ENCODE measurements at regions not wholly inside any gene's neighbourhood (a gene's known extent, or its start where the extent isn't known, plus 50 kb on each side); places are given as distances from the start of the nearest gene placed in this dataset.
"Not testable (repeated sequence)": the region's sequence is repeated elsewhere in the genome, so short reads cannot be mapped to it uniquely, and the experiment has no call there.

DNA sequence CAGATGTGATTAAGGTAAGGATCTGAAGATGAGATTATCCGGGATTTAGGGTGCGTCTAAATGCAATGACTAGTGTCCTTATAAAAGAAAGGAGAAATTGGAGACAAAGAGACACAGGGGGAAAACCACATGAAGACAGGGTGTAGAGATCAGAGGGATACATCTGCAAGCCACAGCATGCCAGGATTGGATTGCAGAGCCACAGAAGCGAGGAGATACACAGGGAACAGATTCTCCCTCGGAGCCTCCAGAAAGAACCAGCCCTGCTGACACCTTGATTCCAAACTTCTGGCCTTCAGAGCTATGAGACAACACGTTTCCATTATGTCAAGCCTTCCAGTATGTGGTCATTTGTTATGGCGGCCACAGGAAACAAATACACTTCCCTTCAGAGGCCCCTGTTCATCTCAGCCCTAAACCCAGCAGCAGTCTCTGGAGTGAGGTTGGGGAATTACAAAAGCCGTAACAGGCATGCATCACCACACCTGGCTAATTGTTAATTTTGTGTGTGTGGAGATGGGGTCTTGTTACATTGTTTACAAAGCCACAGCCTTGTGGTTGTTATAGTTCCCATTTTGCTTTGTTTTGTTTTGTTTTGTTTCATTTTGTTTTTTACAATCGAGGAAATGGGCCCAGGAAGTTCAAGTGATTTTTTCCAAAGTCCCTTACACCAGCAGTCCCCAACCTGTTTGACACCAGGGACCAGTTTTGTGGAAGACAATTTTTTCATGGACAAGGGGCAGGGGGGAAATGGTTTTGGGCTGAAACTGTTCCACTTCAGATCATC, 51.6 kb upstream of the LYRM9 start:
- DNase-seq = no peak

DNA sequence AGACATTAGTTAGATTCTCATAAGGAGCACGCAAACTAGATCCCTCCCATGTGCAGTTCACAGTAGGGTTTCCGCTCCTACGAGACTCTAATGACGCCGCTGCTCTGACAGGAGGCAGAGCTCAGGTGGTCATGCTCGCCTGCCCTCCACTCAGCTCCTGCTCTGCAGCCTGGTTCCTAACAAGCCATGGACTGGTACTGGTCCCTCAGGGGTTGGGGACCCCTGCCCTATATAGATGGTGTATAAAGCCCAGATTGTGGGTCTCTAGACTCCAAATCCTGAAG, 52.1 kb upstream of the LYRM9 start:
- no peak for DNase-seq

GRCh38 chr17:27945953-27946352, 52.8 kb upstream of the LYRM9 start:
- no peak for DNase-seq

- DNase-seq = no peak
These were observed 53.3 kb upstream of the LYRM9 start for GRCh38 chr17:27946513-27946912.

DNA sequence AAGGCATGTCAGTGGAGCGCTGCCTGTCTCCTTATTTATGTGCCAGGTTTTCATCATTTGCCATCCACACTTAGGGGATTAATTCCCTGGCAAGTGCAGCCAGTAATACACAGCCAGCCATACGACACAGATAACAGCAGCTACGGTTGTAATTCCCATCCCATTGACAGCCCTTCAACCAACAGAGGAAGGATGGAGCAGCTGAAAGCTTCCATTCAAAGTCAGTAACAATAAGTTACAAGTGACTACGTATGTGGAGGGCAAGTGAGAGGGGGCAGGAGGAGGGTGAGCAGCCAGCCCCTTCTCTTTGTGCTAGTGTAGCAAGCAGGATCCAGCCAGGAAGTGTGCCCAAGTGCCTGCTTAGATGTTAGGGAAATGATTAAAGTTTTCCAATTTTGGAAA, 53.8 kb upstream of the LYRM9 start:
- DNase-seq = no peak

GRCh38 chr17:27949304-27949703, 56.1 kb upstream of the LYRM9 start:
- no peak for DNase-seq

DNA sequence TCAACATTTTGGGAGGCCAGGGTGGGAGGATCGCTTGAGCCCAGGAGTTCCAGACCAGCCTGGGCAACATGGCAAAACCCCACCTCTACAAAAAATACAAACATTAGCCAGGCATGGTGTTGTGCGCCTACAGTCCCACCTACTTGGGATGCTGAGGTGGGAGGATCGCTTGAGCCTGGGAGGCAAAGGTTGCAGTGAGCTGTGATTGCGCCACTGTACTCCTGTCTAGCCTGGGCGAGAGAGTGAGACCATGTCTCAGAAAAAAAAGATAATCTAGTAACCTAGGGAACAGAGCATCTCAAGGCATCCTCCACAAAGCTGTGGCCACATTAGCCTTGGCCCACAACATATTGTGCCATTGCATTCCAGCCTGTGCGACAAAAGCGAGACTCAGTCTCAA, 57.1 kb upstream of the LYRM9 start:
- DNase-seq = not testable (repeated sequence)

DNA sequence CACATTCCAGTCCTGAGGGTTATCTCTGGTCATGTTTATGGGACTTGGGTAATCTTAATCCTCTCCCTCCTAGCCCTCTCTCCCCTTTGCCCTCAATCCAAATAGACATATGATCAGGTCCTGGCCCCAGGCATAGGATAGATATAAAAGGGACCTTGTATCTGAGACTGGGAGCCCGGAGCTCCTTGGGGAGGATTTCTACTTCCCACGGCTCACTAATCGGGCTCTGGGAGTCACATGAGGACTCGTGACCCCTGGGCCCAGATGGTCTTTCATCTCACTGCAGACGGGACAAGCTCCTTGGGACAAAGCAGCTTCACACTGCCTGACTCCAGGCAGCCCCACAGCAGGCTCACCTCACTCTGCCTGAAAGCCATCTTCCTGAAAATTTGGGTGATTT, 57.8 kb upstream of the LYRM9 start:
- no peak for DNase-seq

GRCh38 chr17:27951872-27952271, 58.7 kb upstream of the LYRM9 start:
- no peak for DNase-seq

- no peak for DNase-seq
These were observed 59.2 kb upstream of the LYRM9 start for GRCh38 chr17:27952366-27952765.

GRCh38 chr17:27954548-27955495, 61.7 kb upstream of the LYRM9 start:
- no peak for DNase-seq

DNA sequence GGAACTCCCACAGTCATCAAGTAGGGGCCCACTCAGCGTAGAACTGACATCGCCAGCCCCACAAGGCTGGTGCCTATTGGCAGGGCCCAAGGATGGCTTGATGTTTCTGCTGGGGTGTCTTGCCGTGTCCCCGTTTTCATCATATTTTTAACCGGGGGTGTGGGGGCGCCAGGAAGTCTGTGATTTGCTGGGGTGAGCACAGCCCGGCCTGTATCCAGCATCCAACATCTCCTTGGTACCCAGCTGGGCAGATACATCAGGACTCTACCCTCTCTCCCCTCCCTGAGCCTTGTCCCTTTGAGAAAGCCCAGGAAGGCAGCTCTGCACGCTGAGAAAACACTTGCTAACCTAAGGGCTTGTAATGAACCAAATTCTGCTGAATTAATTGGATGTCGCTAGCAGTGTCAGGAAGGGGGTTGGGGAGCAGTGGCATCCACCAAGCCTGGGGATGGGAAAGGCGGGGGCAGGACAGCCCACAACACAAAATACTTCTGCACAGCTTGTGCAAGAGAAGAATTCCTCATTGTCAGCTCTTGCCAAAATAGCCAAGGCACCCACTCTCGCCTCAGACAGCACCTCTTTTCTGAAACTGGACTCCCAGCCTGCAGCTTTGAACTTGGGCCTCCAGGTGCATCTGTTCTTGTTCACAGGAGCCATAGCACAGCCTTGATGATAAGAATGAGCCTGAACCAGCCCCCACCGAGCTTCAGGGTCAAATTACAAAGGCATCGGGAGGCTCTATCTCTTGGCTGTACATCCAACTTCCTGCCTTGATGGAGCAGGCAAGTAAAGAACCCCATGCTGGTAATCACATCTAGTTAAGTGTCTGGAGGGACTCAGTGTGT, 63.7 kb upstream of the LYRM9 start:
- DNase-seq = peak in 1 of 2 donors; percentile 7

DNA sequence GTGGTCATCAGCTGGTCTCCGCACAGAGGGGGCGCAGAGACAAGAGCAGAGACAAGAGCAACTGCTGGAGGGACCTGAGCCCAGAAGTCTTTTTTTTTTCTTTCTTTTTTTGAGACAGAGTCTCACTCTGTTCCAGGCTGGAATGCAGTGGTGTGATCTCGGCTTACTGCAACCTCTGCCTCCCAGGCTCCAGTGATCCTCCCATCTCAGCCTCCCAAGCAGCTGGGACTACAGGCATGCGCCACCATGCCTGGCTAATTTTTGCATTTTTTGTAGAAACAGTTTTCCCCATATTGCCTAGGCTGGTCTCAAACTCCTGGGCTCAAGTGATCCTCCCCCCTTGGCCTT, 64.3 kb upstream of the LYRM9 start:
- not testable (repeated sequence) for DNase-seq

- DNase-seq = no peak
These were observed 65.7 kb upstream of the LYRM9 start for GRCh38 chr17:27958708-27959381.

DNA sequence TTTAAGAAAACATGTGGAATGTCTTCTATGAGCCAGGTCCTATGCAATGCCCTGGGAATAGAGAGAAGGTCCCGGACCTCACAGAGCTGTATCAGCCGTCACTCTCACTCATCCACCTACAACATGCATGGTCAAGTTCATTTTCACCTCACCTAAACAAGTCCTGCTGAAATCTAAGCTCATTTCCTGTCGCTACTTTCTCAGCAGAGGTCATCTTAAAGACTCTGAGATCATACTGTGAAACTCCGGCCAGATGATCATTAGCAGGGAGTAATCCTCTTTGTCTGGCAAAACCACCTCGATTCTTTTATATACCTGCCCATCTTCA, 66.2 kb upstream of the LYRM9 start:
- no peak for DNase-seq

DNA sequence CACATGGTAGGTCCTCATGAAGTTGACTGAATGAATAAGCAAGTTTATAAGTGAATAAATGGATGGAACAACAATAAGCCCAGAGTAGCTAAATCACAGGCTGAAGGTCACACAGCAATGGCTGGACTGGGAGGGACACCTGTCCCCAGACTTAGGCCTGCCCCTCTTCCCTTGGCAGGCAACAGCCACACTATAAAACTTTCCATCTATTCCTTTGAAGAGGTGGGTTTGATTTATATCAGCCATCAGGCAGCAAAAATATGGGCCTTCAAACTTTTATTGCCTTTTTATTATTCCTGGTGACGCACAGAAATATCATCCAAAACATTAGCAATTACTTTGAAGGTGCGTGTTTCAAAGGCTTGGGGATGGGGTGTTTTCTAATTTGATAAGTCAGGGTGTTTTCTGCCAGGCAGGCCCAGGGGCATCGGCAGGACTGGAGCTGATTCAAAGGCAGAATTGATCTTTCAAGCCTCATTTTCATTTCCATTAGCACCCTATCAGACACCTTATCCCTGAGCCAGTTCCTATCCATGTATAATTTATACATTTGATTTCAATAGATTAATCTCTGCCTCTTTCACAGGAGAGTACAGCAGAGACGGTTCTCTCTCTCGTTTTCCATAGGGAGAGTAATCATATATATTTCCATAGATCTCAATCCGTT, 67.2 kb upstream of the LYRM9 start:
- DNase-seq = no peak

DNA sequence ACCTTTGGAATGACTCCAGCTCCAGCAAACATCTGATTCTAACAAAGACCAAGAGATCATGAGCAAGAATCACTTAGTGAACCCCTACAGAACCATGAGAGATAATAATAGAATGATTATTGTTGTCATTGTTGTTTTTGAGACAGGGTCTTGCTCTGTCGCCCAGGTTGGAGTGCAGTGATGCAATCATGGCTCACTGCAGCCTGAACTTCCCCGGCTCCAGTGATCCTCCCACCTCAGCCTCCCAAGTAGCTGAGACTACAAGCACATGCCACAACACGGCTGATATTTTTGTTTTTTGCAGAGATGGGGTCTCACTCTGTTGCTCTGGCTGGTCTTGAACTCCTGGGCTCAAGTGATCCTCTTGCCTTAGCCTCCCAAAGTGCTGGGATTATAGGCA, 69.4 kb upstream of the LYRM9 start:
- not testable (repeated sequence) for DNase-seq

GRCh38 chr17:27965224-27965623, 72.1 kb upstream of the LYRM9 start:
- no peak for DNase-seq

GRCh38 chr17:27968206-27968732, 74.2 kb upstream of the NLK start:
- no peak for DNase-seq

- no peak for DNase-seq
These were observed 71.9 kb upstream of the NLK start for GRCh38 chr17:27970587-27970986.

All from right lung (tissue), 2 donors.